ENCODE measurements at regions not wholly inside any gene's neighbourhood (a gene's known extent, or its start where the extent isn't known, plus 50 kb on each side); places are given as distances from the start of the nearest gene placed in this dataset.

GRCh38 chr1:84742653-84743052, 52.4 kb upstream of the SSX2IP start:
- Histone ChIP-seq H4K8ac (ENCODE audit: low read depth in 2 of 2, low read length in 2 of 2) (no peak overlapping the region), H4K5ac (ENCODE audit: low read depth, low read length) (no peak overlapping the region), H2BK120ac (ENCODE audit: low read depth, low read length) (no peak overlapping the region), H3K23ac (ENCODE audit: low read depth, low read length) (no peak overlapping the region), H4K91ac (ENCODE audit: insufficient read depth, low read depth, low read length) (no peak overlapping the region), H3K18ac (ENCODE audit: low read depth, low read length) (no peak overlapping the region), H3K4me2 (ENCODE audit: low read depth, low read length) (no peak overlapping the region), H2BK5ac (ENCODE audit: low read depth, low read length, poor library complexity, severe bottlenecking) (no peak overlapping the region), H3K4ac (ENCODE audit: low read depth, low read length) (no peak overlapping the region), H2AFZ (replicated peaks; ENCODE audit: low read length, poor library complexity) (no peak overlapping the region), H3K4me3 (ENCODE audit: insufficient read depth, low read depth, low read length) (no peak overlapping the region), H2BK20ac (ENCODE audit: low read depth, low read length) (no peak overlapping the region), H4K20me1 (ENCODE audit: insufficient read depth, low read length) (no peaks in the 10 kb centered on the region), H3K9ac (ENCODE audit: low read depth, low read length) (no peak overlapping the region), H3K9me1 (ENCODE audit: insufficient read depth, low read length) (peaks cover 4% of the 10 kb centered on the region; the same call in 1 of the 2 replicates), H3K9me3 (ENCODE audit: control insufficient read depth, insufficient read depth, low read length) (peaks cover 5% of the 10 kb centered on the region; the same call in 1 of the 2 replicates), H2BK15ac (ENCODE audit: low read depth, low read length) (no peak overlapping the region), H3K14ac (replicated peaks; ENCODE audit: low read depth, low read length) (no peak overlapping the region), H3K36me3 (ENCODE audit: control insufficient read depth, insufficient read depth, low read length) (no peaks in the 10 kb centered on the region), H3K56ac (ENCODE audit: extremely low read depth, insufficient read depth, low read length) (no peak overlapping the region), H3K27ac (ENCODE audit: insufficient read depth, low read length) (no peak overlapping the region), H3K27me3 (ENCODE audit: control insufficient read depth, insufficient read depth, low read length) (no peaks in the 10 kb centered on the region), H2AK5ac (ENCODE audit: low read depth, low read length) (0 out of 2 replicates have a peak overlapping the region, but pooled peaks have one; percentile 23), H3K4me1 (ENCODE audit: control insufficient read depth, insufficient read depth, low read length) (no peaks in the 10 kb centered on the region), H2AK9ac (replicated peaks; ENCODE audit: low read depth, low read length, poor library complexity) (no peak overlapping the region), H3K79me1 (ENCODE audit: low read depth in 1 of 2, low read length in 2 of 2) (no peaks in the 10 kb centered on the region)
- POLR2A ChIA-PET (ENCODE audit: unreplicated experiment), result no interaction called here
- intact Hi-C loops (cut with micrococcal nuclease), result no loop called here
- in situ Hi-C loops (cut with MboI; ENCODE audit: low sequenced_read_pairs), result no loop called here
- TF ChIP-seq BHLHE40 (IDR thresholded peaks at IDR 0.05; ENCODE audit: low read depth, low read length), result no peak
- TF ChIP-seq POLR2A (IDR thresholded peaks at IDR 0.05; ENCODE audit: low read depth, low read length), result no peak
- no peak for TF ChIP-seq CTCF (conservative IDR thresholded peaks at IDR 0.05; ENCODE audit: low read depth, low read length)
- TF ChIP-seq MAFK (IDR thresholded peaks at IDR 0.05; ENCODE audit: low read depth, low read length), result no peak
- TF ChIP-seq RCOR1 (IDR thresholded peaks at IDR 0.05; ENCODE audit: insufficient replicate concordance, low read length), result no peak
- TF ChIP-seq MAZ (IDR thresholded peaks at IDR 0.05; ENCODE audit: borderline replicate concordance, low read depth, low read length), result no peak
- dilution Hi-C loops (cut with HindIII; ENCODE audit: low sequenced_read_pairs, unreplicated experiment), result no loop called here
- DNase-seq (peak; percentile 18), ATAC-seq (ENCODE audit: low read depth) (no peak)
- CTCF ChIA-PET, result no interaction called here
- BruUV-seq (replicated peaks), result no TSS peak
- WGBS, 2 experiments (ENCODE audit: extremely low coverage in 2 of 2, insufficient read length in 1 of 2), result no CpG with 5 or more reads among the region's 1 CpG

Measured in IMR-90 (cell line).